ENCODE measurements at regions not wholly inside any gene's neighbourhood (a gene's known extent, or its start where the extent isn't known, plus 50 kb on each side); places are given as distances from the start of the nearest gene placed in this dataset.
A peak's percentile ranks its signal among the peaks of the same experiment; 100 is the strongest.

DNA sequence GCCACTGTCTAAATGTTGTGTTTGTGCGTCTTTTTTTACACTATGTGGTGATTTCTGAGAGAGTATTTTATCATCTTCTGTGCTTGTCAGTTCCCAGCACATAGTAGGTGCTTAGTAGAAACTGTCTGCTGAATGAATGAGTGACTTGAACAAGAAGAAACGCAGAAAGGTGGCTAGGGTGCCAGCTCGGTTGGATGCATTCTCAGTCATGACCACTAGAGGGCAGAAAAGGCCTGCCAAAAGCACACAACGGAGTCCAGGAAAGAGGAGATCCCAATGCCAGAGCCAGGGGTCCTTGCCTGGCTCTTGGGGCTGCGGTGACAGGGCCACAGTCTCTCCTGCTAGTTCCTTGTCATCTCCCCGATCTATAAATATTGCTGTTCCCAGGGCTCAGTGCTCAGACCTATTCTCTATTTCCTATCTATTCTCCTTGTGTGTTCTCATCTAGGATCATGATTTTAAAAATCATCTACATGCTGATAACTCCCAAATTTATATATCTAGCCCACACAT, 57.3 kb upstream of the CCL1 start:
- peak; percentile 52 to 53 for DNase-seq (ENCODE audit: low read depth in 2 of 2)

DNA sequence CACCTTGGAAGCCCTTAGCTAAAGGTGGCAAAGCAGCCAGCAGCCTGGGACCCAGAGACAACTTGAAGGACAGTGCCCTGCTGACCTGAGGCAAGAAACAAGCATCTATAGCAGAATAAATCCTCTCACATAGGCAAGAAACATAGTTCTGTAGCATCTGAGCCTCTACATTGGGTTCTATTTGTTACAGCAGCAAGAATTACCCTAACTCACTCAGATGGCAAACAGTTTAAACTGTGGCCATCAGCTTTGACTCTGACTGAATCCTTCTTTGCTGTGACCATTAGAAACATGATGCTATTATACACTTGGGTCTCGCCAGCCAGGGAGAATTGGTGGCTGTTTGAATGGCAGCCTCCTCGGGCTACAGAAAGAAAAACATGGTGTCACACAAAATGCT, 53.1 kb upstream of the CCL1 start:
- no peak for DNase-seq (ENCODE audit: low read depth in 2 of 2)

DNA sequence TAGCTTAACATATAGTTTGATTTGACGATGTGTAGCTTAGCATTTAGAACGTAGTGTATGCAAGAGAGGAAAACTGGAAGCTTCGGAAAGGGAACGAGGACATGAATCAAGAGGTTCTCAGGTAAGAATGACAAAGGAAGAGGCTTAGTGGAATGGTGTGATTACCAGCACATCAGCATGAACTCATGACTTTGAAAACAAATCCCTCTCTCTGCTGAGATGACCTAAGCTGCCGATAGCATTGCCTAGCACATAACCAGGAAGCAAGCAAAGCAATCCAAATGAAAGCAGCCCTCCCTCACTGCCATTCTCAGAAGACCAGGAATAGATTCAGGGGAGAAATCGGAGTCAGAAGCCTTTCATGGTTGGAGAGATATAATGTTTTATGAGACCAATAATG, 51.3 kb upstream of the CCL1 start:
- DNase-seq (ENCODE audit: low read depth in 2 of 2): no peak

DNA sequence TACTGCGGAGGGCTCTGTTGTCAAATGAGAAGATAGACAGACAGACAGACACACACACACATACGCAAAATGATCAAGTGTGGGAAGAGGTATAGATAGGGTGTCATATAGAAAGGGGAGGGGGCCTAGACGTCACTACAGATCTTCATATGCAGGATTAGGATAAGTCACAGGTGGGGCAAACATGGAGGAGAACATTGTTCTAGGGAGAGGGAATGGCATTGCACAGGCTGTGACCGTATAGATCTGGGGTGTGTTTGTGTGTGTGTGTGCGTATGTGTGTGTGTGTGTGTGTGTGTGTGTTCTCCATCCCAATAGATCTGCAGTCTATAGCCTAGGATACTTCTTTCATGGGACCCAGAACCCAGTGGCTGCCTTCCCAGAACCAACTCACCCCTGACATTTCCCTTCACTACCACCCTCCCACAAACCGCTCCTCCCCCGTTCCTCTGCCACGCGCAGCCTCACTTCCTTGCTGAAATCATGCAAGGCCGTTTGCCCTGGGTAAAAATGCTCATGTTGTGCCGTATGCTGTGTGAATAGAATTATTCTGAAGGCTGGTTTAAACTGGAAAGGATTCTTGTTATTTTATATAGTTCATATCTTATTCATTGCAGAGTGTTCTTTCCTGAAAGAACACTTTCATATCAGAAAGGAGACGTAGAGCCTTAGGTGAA, 50.5 kb upstream of the CCL1 start:
- DNase-seq (ENCODE audit: low read depth in 2 of 2): no peak

DNA sequence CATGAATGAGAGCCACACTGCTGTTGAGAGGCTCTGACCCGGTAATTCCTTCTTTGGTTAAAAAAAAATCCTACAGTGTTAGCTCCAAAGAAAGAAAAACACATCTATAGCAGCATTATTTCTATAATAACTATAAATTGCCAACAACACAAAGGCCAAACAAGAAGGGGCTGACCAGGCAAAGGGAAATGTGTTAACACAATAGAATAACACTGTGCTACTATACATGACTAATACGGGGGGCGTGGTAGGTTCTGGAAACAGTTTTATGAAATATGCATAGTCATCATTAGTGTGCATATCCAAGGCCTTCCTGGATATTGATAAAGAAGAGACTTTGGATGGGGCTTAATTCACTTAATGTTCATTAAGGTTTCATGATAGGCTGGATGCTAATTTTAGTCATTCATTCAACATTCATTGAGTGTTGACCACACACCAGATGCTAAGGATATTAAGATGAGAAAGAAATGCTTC, 50.0 kb upstream of the CCL1 start:
- no peak for DNase-seq (ENCODE audit: low read depth in 2 of 2)
